GM10248 (cell line): ENCODE measurements at regions not wholly inside any gene's neighbourhood (a gene's known extent, or its start where the extent isn't known, plus 50 kb on each side); places are given as distances from the start of the nearest gene placed in this dataset.

Experiments used
- CTCF ChIA-PET: fragments of 300-600 bp; sonication (Branson Sonifier 250); formaldehyde crosslinking; extraction: SDS; loops from one replicate; lab custom pipeline; 2021; ENCODE audit warnings: antibody characterized with exemption; lab: Yijun Ruan, JAX
- POLR2A ChIA-PET: fragments of 350-650 bp; sonication (Branson Sonifier 250); formaldehyde crosslinking; extraction: SDS; loops from one replicate; lab custom pipeline; 2020; ENCODE audit warnings: antibody characterized with exemption; lab: Yijun Ruan, JAX
- DNase-seq: peaks from one replicate; pipeline ENCODE4 v3.0.0; 2012; ENCODE audit errors: extremely low spot score
- TF ChIP-seq, protein P1 (sequence below): IDR thresholded peaks from 2 replicates; pipeline ENCODE4 v1.5.1; 2012; ENCODE audit warnings: mild to moderate bottlenecking, low read depth; ENCODE audit errors: extremely low read depth, missing control alignments, control extremely low read depth

DNA sequence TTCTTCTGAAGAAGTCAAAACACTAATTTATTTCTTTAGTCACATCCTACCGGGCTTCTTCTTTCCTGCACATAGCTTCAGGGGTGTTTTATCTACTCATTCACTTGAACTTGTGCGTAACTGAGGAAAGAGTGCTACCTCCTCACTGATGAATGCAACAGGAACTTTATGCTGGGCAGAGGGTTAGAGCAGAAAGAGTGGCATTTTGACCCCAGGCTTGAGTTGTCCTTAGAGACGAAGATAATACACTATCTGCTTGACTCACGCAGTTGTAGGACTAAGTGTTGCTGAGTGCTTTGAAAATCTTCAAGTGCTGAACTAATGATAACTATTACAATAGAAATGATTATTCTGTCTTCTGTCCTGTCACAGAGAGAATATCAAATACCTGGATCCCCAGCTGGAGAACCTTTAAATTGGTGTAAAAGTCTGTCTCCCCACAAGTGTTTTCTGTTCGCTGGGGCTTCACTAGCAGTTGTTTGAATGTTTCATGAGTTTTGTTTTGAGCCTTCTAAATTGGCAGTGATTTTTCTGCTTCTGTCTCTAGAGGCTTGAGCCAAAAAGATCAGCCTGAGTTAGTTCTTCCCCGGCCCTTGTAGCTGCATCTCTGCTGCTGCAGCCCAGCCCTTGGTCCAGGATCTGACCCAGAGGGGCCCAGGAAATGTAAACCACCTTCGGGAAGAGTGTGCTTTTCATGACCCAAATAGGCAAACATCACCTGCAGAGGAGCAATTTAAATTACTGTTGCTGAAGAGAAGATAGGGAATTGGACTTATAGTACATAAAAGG, 86.3 kb upstream of the LGALSL start:
- ChIA-PET POLR2A (no interaction called here), CTCF (interaction anchor here (1.0 to 1.4 kb wide), 4 partner anchors 12 to 120 kb away, joined by 3 to 4 read pairs (median 3); no protein-coding TSS in a partner anchor)
- no peak for DNase-seq
- TF ChIP-seq, protein P1, sequence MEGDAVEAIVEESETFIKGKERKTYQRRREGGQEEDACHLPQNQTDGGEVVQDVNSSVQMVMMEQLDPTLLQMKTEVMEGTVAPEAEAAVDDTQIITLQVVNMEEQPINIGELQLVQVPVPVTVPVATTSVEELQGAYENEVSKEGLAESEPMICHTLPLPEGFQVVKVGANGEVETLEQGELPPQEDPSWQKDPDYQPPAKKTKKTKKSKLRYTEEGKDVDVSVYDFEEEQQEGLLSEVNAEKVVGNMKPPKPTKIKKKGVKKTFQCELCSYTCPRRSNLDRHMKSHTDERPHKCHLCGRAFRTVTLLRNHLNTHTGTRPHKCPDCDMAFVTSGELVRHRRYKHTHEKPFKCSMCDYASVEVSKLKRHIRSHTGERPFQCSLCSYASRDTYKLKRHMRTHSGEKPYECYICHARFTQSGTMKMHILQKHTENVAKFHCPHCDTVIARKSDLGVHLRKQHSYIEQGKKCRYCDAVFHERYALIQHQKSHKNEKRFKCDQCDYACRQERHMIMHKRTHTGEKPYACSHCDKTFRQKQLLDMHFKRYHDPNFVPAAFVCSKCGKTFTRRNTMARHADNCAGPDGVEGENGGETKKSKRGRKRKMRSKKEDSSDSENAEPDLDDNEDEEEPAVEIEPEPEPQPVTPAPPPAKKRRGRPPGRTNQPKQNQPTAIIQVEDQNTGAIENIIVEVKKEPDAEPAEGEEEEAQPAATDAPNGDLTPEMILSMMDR: no peak

DNA sequence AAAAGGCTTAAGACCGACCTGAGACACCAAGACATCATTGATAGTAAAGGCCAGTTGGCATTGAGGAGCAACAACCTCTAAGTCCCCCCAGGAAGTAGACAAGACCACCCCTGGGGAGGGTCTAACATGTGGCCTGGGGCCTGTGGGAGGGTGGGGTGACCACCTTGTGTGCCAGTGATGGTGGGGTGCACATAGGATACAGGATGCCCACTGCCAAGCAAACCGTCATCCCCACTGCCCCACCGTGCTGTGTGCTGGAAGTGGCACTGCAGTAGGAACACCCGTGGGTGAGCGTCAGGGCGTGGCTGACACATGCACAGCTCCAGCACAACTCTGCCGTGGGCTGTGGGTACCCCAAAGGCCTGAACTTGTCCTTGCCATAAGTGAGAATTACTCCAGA, 84.3 kb upstream of the LGALSL start:
- POLR2A ChIA-PET: no interaction called here
- CTCF ChIA-PET: interaction anchor here (3.3 kb wide), 1 partner anchor 38 kb away, joined by 16 read pairs; no protein-coding TSS in a partner anchor
- TF ChIP-seq, protein P1: no peak
- no peak for DNase-seq

DNA sequence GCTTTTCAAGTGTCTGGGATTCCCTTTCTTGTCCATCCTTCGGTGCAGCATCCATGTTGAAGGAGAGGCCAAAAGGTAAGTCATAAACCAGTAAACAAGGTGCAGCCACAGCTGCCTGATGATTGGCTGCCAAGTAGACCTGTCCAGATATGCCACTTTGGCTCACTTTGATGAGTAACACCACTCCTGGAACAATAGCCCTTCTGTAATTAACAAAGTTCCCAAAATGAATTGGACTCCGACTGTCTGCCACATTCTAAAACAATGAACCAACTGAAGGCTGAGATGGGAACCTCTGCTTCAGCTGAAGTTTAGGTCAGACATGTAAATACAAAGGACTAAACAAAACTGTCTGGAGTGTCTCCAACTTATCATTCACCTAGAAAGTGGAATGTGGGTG, 82.2 kb upstream of the LGALSL start:
- ChIA-PET POLR2A (interaction anchor here (0.7 kb wide), 1 partner anchor 46 kb away, joined by 4 read pairs; no protein-coding TSS in a partner anchor), CTCF (interaction anchor here (1.1 to 3.3 kb wide), 7 partner anchors 9 to 116 kb away, joined by 4 to 16 read pairs (median 6); no protein-coding TSS in a partner anchor)
- DNase-seq: no peak
- TF ChIP-seq, protein P1: no peak

DNA sequence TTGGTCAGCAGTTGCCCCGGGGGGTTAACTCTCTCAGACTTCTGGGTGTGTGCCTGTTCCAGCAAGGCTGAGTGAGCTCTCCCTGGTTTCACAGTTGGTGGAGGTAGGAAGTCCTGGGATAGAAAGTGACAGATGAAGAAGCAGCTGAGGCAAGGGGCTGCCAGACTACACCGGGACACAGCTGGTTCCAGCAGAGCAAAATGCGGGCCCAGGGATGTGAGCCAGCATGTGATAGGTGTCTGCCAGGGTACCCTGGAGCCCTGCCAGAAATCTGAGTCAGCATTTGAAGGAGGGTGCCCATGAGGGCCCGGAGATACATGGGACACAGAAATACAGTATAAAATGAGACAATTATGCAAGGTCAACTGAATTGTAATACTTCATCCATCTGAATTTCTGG, 79.3 kb upstream of the LGALSL start:
- TF ChIP-seq, protein P1: no peak
- no peak for DNase-seq
- CTCF ChIA-PET: interaction anchor here (1.3 to 2.3 kb wide), 2 partner anchors 11 to 44 kb away, joined by 3 to 8 read pairs; no protein-coding TSS in a partner anchor
- POLR2A ChIA-PET: no interaction called here

DNA sequence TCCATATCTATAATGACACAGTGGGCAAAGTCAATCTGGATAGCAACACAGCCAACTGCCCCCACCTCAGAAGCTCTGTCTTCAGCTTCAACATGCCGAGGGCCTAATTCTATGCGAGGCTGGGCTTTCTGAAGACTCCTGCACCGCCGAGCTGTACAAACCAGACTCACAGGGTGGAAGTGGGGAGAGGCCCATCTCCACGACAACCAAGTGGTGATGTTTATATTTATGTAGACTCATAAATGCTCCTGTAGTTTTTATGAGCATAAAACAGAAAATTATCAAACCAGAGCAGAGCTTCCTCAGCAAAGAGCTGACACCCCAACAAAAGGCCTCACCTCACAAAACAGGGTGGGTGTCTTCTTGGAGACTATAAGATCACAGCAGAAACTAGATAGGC, 77.0 kb upstream of the LGALSL start:
- TF ChIP-seq, protein P1: no peak
- ChIA-PET CTCF (no interaction called here), POLR2A (no interaction called here)
- DNase-seq: no peak

DNA sequence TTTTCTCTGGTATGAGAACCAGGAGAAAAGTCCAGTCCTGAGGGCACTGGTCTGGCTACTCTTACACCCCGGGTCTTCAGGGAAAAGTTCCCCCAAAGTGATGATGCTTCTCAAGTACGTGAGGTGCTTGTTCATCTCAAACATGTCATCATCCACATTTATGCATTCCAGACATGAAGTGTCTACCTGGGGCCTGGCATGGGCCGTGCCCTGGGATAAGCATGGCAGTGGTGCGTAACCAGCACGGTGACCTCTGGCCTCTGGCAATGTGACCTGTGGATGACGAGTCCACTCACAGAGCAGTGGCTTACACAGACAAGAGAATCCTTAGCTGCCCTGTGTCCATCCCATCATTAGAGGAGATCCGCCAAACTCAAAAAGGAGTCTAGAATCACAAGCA, 74.8 kb upstream of the LGALSL start:
- DNase-seq: no peak
- ChIA-PET POLR2A (no interaction called here), CTCF (interaction anchor here (1.2 kb wide), 2 partner anchors 48 to 73 kb away, joined by 3 to 4 read pairs; no protein-coding TSS in a partner anchor)
- TF ChIP-seq, protein P1: no peak
